ENCODE measurements at regions not wholly inside any gene's neighbourhood (a gene's known extent, or its start where the extent isn't known, plus 50 kb on each side); places are given as distances from the start of the nearest gene placed in this dataset.

DNA sequence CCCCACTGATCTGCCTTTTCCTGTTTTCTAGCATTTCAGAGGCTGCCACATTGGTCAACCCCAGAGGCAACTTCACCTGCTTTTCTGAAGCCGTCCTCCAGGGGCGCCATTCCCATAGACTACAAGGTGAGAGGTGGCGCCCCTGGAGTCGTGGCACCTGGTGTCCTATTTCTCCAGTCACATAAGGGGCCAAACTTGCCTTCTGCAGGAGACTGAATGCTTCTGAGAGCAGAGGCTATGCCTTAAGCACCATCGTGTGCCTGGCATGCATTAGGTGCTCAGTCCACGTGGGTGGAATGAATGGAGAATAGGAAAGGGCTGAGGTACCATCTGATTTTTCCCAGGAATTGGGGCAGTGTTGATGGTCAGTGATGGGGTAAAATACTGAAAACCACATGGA, 164.8 kb downstream of the HAPSTR1 start:
- TF ChIP-seq, protein P1, sequence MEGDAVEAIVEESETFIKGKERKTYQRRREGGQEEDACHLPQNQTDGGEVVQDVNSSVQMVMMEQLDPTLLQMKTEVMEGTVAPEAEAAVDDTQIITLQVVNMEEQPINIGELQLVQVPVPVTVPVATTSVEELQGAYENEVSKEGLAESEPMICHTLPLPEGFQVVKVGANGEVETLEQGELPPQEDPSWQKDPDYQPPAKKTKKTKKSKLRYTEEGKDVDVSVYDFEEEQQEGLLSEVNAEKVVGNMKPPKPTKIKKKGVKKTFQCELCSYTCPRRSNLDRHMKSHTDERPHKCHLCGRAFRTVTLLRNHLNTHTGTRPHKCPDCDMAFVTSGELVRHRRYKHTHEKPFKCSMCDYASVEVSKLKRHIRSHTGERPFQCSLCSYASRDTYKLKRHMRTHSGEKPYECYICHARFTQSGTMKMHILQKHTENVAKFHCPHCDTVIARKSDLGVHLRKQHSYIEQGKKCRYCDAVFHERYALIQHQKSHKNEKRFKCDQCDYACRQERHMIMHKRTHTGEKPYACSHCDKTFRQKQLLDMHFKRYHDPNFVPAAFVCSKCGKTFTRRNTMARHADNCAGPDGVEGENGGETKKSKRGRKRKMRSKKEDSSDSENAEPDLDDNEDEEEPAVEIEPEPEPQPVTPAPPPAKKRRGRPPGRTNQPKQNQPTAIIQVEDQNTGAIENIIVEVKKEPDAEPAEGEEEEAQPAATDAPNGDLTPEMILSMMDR (IDR thresholded peaks at IDR 0.05) = peak in 3 of 6 experiments; percentile 6 to 49 (median 12)
- TF ChIP-seq POLR2A (IDR thresholded peaks at IDR 0.05) = no peak
